Duodenal mucosa (tissue), 2 donors: ENCODE measurements at regions not wholly inside any gene's neighbourhood (a gene's known extent, or its start where the extent isn't known, plus 50 kb on each side); places are given as distances from the start of the nearest gene placed in this dataset.
A peak's percentile ranks its signal among the peaks of the same experiment; 100 is the strongest.
"Not testable (repeated sequence)": the region's sequence is repeated elsewhere in the genome, so short reads cannot be mapped to it uniquely, and the experiment has no call there.

Experiments used
- H3K27ac ChIP-seq: one replicate; pipeline ENCODE4 v1.7.0; 2013; ENCODE audit warnings: low read depth, low read length
- H3K27me3 ChIP-seq, 2 donors: one replicate each; pipeline ENCODE4 v1.7.0; 2013; ENCODE audit warnings: low read length in 2 of 2, control low read depth in 1 of 2; ENCODE audit not compliant: insufficient read depth in 2 of 2, control insufficient read depth in 1 of 2
- H3K36me3 ChIP-seq, 2 donors: one replicate each; pipeline ENCODE4 v1.7.0; 2013; ENCODE audit warnings: low read length in 2 of 2, control low read depth in 1 of 2; ENCODE audit not compliant: insufficient read depth in 2 of 2, control insufficient read depth in 1 of 2
- H3K4me1 ChIP-seq, 2 donors: one replicate each; pipeline ENCODE4 v1.7.0; 2013; ENCODE audit warnings: low read length in 2 of 2, control low read depth in 1 of 2; ENCODE audit not compliant: insufficient read depth in 2 of 2, control insufficient read depth in 1 of 2
- H3K4me3 ChIP-seq, 2 donors: one replicate each; pipeline ENCODE4 v1.7.0; 2013; ENCODE audit warnings: low read length in 2 of 2, low read depth in 1 of 2
- H3K9ac ChIP-seq, 2 donors: one replicate each; pipeline ENCODE4 v1.7.0; 2013; ENCODE audit warnings: low read length in 2 of 2, low read depth in 1 of 2
- H3K9me3 ChIP-seq, 2 donors: one replicate each; pipeline ENCODE4 v1.7.0; 2013; ENCODE audit warnings: low read length in 2 of 2, control low read depth in 1 of 2; ENCODE audit not compliant: control insufficient read depth in 1 of 2

DNA sequence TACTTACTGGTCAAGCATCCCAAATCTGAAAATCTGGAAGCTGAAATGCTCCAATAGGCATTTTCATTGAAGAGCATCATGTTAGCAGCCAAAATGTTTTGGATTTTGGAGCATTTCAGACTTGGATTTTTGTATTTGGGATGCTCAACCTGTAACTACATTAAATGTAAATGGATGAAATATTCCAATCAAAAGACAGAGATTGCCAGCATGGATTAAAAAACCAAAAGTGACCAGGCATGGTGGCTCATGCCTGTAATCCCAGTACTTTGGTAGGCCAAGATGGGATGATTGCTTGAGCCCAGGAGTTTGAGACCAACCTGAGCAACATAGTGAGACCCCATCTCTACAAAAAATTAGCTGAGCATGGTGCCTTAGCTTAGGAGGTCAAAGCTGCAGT is 110.3 kb downstream of the URB2 start:
- H3K9ac ChIP-seq = no peak overlapping the region
- H3K27ac ChIP-seq = no peak overlapping the region
- no peak overlapping the region for H3K4me3 ChIP-seq
- H3K27me3 ChIP-seq = no peaks in the 10 kb centered on the region
- no peaks in the 10 kb centered on the region for H3K36me3 ChIP-seq
- no peaks in the 10 kb centered on the region for H3K4me1 ChIP-seq
- peaks cover 4 to 7% of the 10 kb centered on the region in 2 donors for H3K9me3 ChIP-seq

DNA sequence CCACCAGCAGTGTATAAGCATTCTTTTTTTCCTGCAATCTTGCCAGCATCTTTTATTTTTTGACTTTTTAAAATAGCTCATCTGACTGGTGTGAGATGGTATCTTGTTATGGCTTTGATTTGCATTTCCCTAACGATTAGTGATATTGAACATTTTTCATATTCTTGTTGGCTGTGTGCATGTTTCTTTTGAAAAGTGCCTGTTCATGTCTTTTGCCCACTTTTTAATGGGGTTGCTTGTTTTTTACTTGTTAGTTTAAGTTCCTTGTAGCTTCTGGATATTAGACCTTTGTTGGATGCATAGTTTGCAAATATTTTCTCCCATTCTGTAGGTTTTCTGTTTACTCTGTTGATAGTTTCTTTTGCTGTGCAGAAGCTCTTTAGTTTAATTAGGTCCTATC is 116.6 kb downstream of the URB2 start:
- H3K4me3 ChIP-seq, H3K9me3 ChIP-seq, H3K4me1 ChIP-seq, H3K27ac ChIP-seq, H3K36me3 ChIP-seq, H3K9ac ChIP-seq, H3K27me3 ChIP-seq: not testable (repeated sequence)

DNA sequence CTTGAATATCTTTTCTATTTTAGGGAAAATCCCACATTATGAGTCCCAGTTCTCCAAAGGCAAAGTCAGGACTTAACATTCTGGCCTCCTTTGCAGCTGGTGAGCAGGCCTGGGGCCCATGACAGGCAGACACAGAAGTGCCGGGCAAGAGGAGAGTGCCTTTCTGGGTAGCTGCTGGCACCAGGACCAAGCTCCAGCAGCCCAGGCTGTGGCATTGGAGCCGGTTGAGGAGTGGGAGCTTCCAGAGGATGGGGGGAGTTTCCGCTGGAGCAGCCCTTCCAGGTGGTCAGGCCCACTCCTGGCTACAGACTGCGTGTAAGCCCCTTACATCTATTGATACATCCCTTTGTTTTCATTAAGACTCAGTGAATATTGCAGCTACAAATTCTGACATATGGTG is 123.9 kb downstream of the URB2 start:
- Histone ChIP-seq H3K9ac (no peak overlapping the region), H3K36me3 (no peaks in the 10 kb centered on the region), H3K4me1 (peaks cover 0 to 7% of the 10 kb centered on the region in 2 donors), H3K4me3 (no peak overlapping the region), H3K27ac (no peak overlapping the region), H3K9me3 (no peaks in the 10 kb centered on the region), H3K27me3 (no peaks in the 10 kb centered on the region)

DNA sequence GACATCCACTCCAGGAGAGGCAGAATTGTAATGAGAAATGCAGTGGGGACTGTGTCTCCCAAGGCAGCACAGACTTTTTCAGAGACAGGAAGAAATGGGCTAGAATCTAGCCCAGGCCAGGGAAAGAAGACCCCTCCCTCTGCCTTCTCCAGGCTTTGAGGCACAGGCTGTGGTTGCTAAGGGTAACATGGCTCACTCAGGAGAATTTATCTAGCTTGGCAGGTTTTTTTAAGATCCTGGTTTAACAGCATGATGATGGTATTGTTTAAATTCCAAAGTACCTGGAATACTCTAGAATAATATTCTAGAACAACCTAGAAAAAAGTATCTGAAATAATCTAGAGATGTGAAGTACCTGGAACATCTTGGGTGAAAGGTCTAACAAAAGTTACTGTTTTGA is 125.6 kb downstream of the URB2 start:
- H3K9me3 ChIP-seq = no peaks in the 10 kb centered on the region
- H3K36me3 ChIP-seq = no peaks in the 10 kb centered on the region
- peaks cover 0 to 7% of the 10 kb centered on the region in 2 donors for H3K4me1 ChIP-seq
- no peaks in the 10 kb centered on the region for H3K27me3 ChIP-seq
- H3K4me3 ChIP-seq = no peak overlapping the region
- no peak overlapping the region for H3K9ac ChIP-seq
- no peak overlapping the region for H3K27ac ChIP-seq

DNA sequence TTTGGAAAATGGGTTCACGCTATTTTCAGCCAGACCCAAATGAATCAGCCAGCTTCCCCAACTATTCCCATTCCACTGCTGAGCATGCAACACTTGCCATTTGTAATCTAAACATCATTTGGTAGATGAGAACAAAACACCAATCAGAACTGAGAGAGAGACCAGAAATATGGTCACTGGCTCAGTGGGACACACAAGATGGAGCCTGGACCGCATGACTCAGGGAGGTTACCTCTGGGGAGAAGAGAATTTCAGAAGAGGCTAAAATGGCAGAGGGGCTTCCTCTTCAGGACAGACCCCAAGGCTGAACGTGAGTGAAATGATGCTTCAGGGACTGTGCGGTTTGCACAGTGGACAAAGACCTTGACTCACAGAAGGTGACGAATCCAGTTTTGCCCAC is 126.6 kb downstream of the URB2 start:
- no peak overlapping the region for H3K27ac ChIP-seq
- H3K9ac ChIP-seq = no peak overlapping the region
- no peaks in the 10 kb centered on the region for H3K36me3 ChIP-seq
- no peak overlapping the region for H3K4me3 ChIP-seq
- peaks cover 0 to 7% of the 10 kb centered on the region in 2 donors for H3K4me1 ChIP-seq
- no peaks in the 10 kb centered on the region for H3K27me3 ChIP-seq
- peaks cover 0 to 5% of the 10 kb centered on the region in 2 donors for H3K9me3 ChIP-seq

DNA sequence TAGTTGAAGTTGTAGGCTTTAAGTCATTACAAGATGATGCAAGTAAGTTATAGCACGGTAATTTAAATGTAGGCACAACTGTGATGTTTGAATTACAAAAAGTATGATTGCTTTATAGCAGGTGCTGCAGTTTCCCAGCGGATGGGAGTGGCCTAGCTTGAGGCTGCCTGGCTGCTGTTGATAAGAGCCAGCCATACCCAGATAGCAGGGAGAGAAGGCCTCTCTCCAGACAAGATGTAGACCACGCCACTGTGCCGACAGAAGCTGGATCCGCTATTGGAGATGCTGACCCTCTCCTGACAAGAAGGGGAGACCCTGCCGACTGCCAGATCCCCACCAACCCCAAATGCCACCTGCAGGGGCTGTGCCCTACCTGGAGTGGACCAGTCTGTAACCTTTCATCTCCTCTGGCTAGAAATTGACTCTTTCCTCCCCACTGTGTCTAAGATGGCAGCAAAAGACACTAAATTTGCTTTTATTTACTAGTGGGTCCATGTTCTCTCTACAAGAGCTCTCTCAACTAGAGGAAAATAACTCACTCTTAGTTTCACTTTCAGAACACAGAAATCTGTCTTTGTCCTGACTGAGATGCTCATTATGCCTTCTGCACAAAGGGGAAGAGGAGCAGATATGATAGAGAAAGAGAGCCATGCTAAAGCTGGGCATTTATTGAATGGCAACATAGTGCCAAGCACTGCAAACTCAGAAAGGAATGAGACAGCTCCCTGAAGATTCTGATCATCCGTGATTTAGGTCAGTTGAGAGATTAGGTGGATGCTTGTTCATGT is 127.9 kb downstream of the URB2 start:
- Histone ChIP-seq H3K9ac (no peak overlapping the region), H3K27ac (no peak overlapping the region), H3K27me3 (peaks cover 0 to 3% of the 10 kb centered on the region in 2 donors), H3K9me3 (peaks cover 0 to 5% of the 10 kb centered on the region in 2 donors), H3K4me3 (peak overlapping the region in 1 of 2 donors; percentile 48), H3K4me1 (peaks cover 0 to 7% of the 10 kb centered on the region in 2 donors), H3K36me3 (no peaks in the 10 kb centered on the region)

DNA sequence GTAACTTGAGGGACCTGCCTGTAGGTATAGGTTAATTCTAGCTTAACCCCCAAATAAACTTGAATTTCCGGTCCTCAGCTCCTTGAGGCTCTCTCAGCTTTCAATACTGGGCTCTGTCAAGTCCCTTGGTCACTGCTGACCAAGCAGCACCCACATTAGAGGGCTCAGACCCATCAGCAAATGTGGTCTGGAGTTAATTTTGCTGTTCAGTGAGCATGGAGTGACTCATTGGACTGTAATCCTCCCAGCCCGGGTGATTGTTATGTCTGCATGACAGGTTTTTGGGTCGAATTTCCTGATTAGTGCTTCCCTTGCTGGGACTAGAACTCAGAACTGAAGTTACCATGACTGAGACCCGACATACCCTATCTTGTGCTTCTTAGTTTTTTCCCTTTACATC is 130.6 kb downstream of the URB2 start:
- Histone ChIP-seq H3K9ac (no peak overlapping the region), H3K27ac (no peak overlapping the region), H3K9me3 (peaks cover 0 to 5% of the 10 kb centered on the region in 2 donors), H3K27me3 (peaks cover 0 to 3% of the 10 kb centered on the region in 2 donors), H3K4me3 (no peak overlapping the region), H3K4me1 (peaks cover 0 to 7% of the 10 kb centered on the region in 2 donors), H3K36me3 (no peaks in the 10 kb centered on the region)

DNA sequence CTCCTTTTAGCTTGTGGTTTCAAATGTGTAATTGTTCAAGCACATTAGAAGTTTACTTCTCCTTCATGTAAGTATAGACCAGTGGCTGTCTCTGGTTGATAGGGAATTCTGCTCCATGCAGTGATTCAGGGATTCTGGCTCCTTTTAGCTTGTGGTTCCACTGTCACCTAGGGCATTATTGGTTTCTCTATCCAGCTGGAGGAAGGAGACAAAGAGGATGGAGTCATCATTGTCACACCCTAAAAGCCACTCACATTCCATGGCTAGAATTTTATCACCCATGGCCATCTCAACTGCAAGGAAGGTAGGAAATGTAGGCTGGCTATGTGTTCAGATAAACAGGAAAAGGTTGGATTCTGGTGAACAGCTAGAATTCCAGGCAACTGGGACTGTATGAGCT is 131.2 kb downstream of the URB2 start:
- no peak overlapping the region for H3K9ac ChIP-seq
- H3K9me3 ChIP-seq = peaks cover 0 to 5% of the 10 kb centered on the region in 2 donors
- H3K4me1 ChIP-seq = peaks cover 0 to 7% of the 10 kb centered on the region in 2 donors

DNA sequence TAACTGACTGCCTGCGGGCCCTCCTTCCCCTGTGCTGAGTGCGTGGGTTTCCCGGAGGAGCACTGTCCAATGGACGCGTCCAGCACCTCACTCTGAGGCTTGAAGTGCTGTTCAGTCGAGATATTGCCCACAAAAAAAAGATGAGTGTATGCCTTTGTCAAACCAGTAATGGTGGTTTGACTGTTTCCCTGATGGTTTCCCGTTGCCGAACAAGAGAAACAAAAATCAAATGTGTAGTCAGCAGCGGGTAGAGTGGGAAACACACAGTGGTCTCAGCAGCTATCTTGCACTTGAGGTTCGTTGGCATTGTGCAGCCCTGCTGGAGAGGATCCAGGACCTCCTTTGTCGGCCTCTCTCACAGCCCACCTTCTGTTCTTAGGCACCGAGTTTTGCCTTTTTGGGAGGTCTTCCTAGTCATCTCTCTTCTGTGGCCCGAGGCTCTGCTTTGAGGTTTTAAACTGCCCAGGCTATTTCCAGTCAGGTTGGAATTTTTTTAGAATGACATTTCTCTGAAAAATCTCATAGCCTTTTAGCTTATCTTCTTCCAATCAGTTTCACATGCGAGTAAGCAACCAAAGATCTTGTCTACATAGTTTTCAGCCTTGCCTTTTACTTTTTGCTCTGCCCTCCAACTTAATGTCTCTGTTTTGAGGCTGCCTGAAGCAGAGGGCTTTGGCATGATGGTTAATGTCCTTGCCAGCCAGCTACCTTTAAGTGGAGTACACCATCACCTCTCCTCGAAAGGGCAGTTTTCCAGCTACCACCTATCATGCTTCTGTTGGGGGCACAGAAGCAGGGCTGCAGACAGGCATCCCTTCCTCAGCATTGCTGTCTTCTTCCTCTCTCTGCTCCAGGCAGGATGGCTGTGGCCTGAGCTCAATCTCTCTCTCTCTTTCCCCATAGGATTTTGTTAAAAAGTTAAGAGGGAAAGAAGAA is 132.3 kb downstream of the URB2 start:
- H3K36me3 ChIP-seq = no peaks in the 10 kb centered on the region
- H3K4me3 ChIP-seq = no peak overlapping the region
- peaks cover 0 to 5% of the 10 kb centered on the region in 2 donors for H3K9me3 ChIP-seq
- peaks cover 0 to 3% of the 10 kb centered on the region in 2 donors for H3K27me3 ChIP-seq
- H3K9ac ChIP-seq = no peak overlapping the region
- H3K27ac ChIP-seq = no peak overlapping the region
- H3K4me1 ChIP-seq = peaks cover 0 to 6% of the 10 kb centered on the region in 2 donors

More for the DNA sequence above, 131.2 kb downstream of the URB2 start:
- no peaks in the 10 kb centered on the region for H3K36me3 ChIP-seq
- peaks cover 0 to 3% of the 10 kb centered on the region in 2 donors for H3K27me3 ChIP-seq
- no peak overlapping the region for H3K4me3 ChIP-seq
- H3K27ac ChIP-seq = no peak overlapping the region

DNA sequence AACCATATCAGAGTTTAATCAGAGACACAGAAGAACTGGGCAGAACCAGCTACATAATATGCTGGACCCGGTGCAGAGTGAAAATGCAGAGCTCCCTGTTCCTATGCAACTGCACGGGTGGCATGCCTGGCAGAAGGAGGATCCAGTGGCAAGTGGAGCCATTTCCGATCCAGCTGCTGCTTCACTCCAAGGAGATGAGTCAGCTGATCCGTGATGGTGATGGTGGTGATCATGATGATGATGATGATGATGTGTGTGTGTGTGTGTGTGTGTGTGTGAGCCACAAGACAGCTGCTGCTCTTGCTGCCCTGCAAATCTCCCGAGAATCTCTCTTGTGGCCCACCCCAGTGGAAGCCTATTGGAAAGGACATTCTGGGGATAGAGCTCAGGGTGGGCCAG is 133.0 kb downstream of the URB2 start:
- Histone ChIP-seq H3K27me3 (peaks cover 0 to 3% of the 10 kb centered on the region in 2 donors), H3K4me3 (no peak overlapping the region), H3K9ac (no peak overlapping the region), H3K36me3 (no peaks in the 10 kb centered on the region), H3K9me3 (peaks cover 0 to 5% of the 10 kb centered on the region in 2 donors), H3K4me1 (no peaks in the 10 kb centered on the region), H3K27ac (no peak overlapping the region)
